ENCODE measurements at regions not wholly inside any gene's neighbourhood (a gene's known extent, or its start where the extent isn't known, plus 50 kb on each side); places are given as distances from the start of the nearest gene placed in this dataset.
"Not testable (repeated sequence)": the region's sequence is repeated elsewhere in the genome, so short reads cannot be mapped to it uniquely, and the experiment has no call there.

DNA sequence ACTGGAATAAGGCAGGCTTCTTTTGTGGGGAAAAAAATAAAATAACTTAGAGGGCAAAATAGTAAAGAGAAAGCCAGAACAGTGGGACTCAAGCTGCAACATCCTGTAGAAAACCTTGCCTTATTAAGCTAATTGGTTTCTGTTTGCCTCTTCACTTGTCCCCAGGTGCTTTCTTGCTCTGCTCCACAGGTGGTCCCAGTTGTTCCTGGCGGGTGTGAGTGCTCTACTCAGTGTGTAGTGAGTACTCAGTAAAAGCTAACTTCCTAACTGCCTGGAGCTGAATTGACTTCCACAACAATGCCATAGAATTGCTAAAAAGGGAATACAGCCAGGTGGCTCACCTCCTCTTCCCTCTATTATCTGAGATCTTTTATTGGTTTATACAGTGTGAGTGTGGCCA lies 930.2 kb downstream of the C4orf33 start:
- intact Hi-C loops (cut with DNase I), result no loop called here
- Histone ChIP-seq H3K27me3 (no peaks in the 10 kb centered on the region), H3K4me1 (no peaks in the 10 kb centered on the region), H3K36me3 (no peaks in the 10 kb centered on the region), H3K9me3 (no peaks in the 10 kb centered on the region), H3K27ac (no peak overlapping the region), H3K4me3 (replicated peaks in 1 of 3) (no peak overlapping the region)
- 65 to 77% methylated on average over 1 of the region's 1 CpG for WGBS, 2 donors
- no peak for DNase-seq
- TF ChIP-seq POLR2A (IDR thresholded peaks at IDR 0.05), result no peak
- TF ChIP-seq, protein P1, sequence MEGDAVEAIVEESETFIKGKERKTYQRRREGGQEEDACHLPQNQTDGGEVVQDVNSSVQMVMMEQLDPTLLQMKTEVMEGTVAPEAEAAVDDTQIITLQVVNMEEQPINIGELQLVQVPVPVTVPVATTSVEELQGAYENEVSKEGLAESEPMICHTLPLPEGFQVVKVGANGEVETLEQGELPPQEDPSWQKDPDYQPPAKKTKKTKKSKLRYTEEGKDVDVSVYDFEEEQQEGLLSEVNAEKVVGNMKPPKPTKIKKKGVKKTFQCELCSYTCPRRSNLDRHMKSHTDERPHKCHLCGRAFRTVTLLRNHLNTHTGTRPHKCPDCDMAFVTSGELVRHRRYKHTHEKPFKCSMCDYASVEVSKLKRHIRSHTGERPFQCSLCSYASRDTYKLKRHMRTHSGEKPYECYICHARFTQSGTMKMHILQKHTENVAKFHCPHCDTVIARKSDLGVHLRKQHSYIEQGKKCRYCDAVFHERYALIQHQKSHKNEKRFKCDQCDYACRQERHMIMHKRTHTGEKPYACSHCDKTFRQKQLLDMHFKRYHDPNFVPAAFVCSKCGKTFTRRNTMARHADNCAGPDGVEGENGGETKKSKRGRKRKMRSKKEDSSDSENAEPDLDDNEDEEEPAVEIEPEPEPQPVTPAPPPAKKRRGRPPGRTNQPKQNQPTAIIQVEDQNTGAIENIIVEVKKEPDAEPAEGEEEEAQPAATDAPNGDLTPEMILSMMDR (IDR thresholded peaks at IDR 0.05), result no peak

DNA sequence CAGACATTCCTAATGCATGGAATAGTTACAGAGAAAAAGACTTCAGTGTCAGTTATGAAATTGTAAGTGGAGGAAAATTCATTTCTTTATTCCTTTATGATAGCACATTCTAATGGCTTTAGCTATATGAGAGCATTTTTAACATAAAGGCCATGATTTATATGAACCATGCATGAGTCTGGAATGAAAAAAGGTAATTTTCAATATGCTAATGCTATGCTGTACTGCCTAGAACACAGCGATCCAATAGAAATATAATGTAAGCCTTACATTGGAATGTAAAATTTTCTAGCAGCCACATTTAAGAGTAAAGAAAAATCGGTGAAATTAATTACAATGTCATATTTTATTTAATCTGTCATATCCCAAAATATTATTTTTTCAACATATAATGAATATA lies 932.0 kb downstream of the C4orf33 start:
- Histone ChIP-seq H3K4me3 (replicated peaks in 1 of 3) (no peak overlapping the region), H3K27me3 (no peaks in the 10 kb centered on the region), H3K4me1 (no peaks in the 10 kb centered on the region), H3K36me3 (no peaks in the 10 kb centered on the region), H3K27ac (no peak overlapping the region), H3K9me3 (no peaks in the 10 kb centered on the region)
- intact Hi-C loops (cut with DNase I), result no loop called here
- DNase-seq, result no peak
- 75 to 84% methylated on average over 2 of the region's 2 CpGs for WGBS, 2 donors
- no peak for TF ChIP-seq POLR2A (IDR thresholded peaks at IDR 0.05)
- TF ChIP-seq, protein P1 (IDR thresholded peaks at IDR 0.05), result no peak

DNA sequence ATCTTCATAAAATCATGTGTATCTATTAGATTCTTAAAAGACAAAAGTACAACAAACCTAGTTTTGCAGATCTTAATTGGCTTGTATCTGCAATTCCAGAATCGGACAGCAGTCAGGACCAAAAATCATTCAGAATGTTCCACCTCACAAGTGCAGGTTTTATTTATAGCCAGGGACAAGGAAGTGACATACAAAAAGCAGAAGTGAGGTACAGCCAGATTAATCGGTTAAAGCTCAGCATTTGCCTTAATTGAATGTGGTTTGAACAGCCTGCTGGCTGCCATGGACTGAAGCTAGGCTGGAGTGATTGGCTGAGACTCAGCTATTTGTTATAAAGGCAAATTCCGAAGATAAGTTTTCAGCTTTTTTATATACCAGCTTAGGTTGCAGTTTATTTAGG lies 932.6 kb downstream of the C4orf33 start:
- Histone ChIP-seq H3K36me3 (no peaks in the 10 kb centered on the region), H3K27me3 (no peaks in the 10 kb centered on the region), H3K4me1 (no peaks in the 10 kb centered on the region), H3K4me3 (replicated peaks in 1 of 3) (no peak overlapping the region), H3K27ac (no peak overlapping the region), H3K9me3 (no peaks in the 10 kb centered on the region)
- 49 to 57% methylated on average over 3 of the region's 3 CpGs for WGBS, 2 donors
- TF ChIP-seq, protein P1 (IDR thresholded peaks at IDR 0.05), result no peak
- no peak for DNase-seq
- intact Hi-C loops (cut with DNase I), result no loop called here

DNA sequence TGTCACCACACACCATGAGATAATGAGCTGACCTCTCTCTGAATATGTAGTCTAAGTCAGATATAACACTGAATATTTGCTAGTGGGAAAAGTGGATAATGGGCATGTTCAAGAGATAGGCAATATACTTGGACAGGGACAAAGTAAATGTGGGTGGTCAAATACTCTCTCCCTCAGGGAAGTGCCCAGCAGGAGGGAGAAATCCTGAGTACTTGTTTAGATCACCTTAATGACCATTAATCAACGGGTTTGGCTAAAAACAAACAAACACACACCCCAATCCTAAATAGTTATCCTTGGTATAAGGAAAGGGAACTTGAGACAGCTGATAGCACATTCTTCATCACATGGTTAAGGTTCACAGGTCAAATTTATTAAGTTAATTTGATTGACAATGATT lies 933.5 kb downstream of the C4orf33 start:
- Histone ChIP-seq H3K36me3 (no peaks in the 10 kb centered on the region), H3K4me1 (no peaks in the 10 kb centered on the region), H3K27me3 (no peaks in the 10 kb centered on the region), H3K4me3 (replicated peaks in 1 of 3) (no peak overlapping the region), H3K9me3 (no peaks in the 10 kb centered on the region), H3K27ac (no peak overlapping the region)
- intact Hi-C loops (cut with DNase I), result no loop called here
- no peak for TF ChIP-seq POLR2A (IDR thresholded peaks at IDR 0.05)
- TF ChIP-seq, protein P1 (IDR thresholded peaks at IDR 0.05), result no peak
- DNase-seq, result no peak
- 18 to 19% methylated on average over 1 of the region's 1 CpG for WGBS, 2 donors

DNA sequence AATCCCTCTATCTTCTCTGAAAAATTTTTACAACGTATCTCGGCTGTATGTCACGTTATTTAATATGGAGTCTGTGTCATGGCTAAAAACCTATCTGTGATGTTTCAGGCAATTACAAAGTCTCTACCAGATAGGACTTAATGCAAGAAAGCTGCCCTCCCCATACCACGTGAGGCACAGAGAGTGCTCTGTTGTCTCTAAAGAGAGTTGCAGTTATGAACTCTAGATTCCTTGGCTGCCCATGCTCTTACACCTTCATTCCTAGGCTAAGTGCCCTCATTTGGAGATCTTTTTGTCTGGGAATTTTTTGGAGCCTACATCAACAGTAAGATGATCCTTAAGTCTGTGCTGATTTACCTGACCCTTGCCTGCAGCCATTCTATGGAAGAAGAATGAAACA lies 935.9 kb downstream of the C4orf33 start:
- H3K4me3 ChIP-seq (replicated peaks in 1 of 3), result no peak overlapping the region
- DNase-seq, result no peak
- WGBS, 2 donors, result 84 to 90% methylated on average over 4 of the region's 4 CpGs
- intact Hi-C loops (cut with DNase I), result no loop called here
- H3K36me3 ChIP-seq, result no peaks in the 10 kb centered on the region
- TF ChIP-seq, protein P1 (IDR thresholded peaks at IDR 0.05), result no peak
- no peak for TF ChIP-seq POLR2A (IDR thresholded peaks at IDR 0.05)
- H3K4me1 ChIP-seq, result no peaks in the 10 kb centered on the region
- H3K9me3 ChIP-seq, result no peaks in the 10 kb centered on the region
- H3K27ac ChIP-seq, result no peak overlapping the region
- H3K27me3 ChIP-seq, result no peaks in the 10 kb centered on the region

DNA sequence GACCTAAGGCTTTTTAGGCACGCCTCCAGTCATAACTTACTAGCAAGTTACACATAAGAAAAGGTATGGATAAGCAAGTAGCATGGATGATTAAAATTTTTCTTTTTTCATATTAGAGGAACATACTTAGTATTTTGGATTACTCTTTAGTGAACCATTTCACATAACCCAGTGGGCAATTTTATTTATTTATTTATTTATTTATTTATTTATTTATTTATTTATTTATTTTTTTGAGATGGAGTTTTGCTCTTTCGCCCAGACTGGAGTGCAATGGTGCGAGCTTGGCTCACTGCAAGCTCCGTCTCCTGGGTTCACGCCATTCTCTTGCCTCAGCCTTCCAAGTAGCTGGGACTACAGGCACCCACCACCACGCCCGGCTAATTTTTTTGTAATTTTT lies 937.7 kb downstream of the C4orf33 start:
- intact Hi-C loops (cut with DNase I), result not testable (repeated sequence)
- 96% methylated on average over 7 of the region's 7 CpGs for WGBS, 2 donors

More for the DNA sequence above, 937.7 kb downstream of the C4orf33 start:
- not testable (repeated sequence) for H3K9me3 ChIP-seq; H3K4me3 ChIP-seq (replicated peaks in 1 of 3); DNase-seq; H3K4me1 ChIP-seq; H3K36me3 ChIP-seq; H3K27ac ChIP-seq; H3K27me3 ChIP-seq
